Stimulated activated effector memory CD8-positive, alpha-beta T cell treated with anti-CD3 and anti-CD28 coated beads, Interleukin-12 subunit alpha, Interleukin-12 subunit beta, amount 100 ng/mL, for 72 hours (primary cell): ENCODE measurements at regions not wholly inside any gene's neighbourhood (a gene's known extent, or its start where the extent isn't known, plus 50 kb on each side); places are given as distances from the start of the nearest gene placed in this dataset.

Experiments used
- ATAC-seq: fragments of 150-1000 bp; cut with Tn5 transposase; 2 replicates; pipeline ENCODE4 v1.10.0; 2021
- DNase-seq, 2 donors: peaks; one replicate each; pipeline ENCODE4 v3.0.0; 2021 to 2022; ENCODE audit warnings: low spot score in 2 of 2
- H3K27ac Mint-ChIP-seq: one replicate; pipeline ENCODE4 v1.8.0; 2022; ENCODE audit warnings: mild to moderate bottlenecking, mixed read lengths
- H3K36me3 Mint-ChIP-seq: one replicate; pipeline ENCODE4 v1.8.0; 2022; ENCODE audit warnings: mild to moderate bottlenecking, mixed read lengths
- H3K4me1 Mint-ChIP-seq: one replicate; pipeline ENCODE4 v1.8.0; 2022; ENCODE audit warnings: mixed read lengths
- H3K4me3 Mint-ChIP-seq: one replicate; pipeline ENCODE4 v1.8.0; 2022; ENCODE audit warnings: mild to moderate bottlenecking, mixed read lengths
- H3K9me3 Mint-ChIP-seq: one replicate; pipeline ENCODE4 v1.8.0; 2022; ENCODE audit warnings: mixed read lengths

GRCh38 chr2:383178-383577 is 95.3 kb upstream of the ALKAL2 start:
- Mint-ChIP-seq H3K4me3 (no peak overlapping the region), H3K27ac (no peak overlapping the region), H3K9me3 (no peaks in the 10 kb centered on the region), H3K36me3 (no peaks in the 10 kb centered on the region), H3K4me1 (no peaks in the 10 kb centered on the region)
- DNase-seq = no peak
- no peak for ATAC-seq

- Mint-ChIP-seq H3K4me1 (no peaks in the 10 kb centered on the region), H3K27ac (no peak overlapping the region), H3K36me3 (no peaks in the 10 kb centered on the region), H3K4me3 (no peak overlapping the region), H3K9me3 (peaks cover 5% of the 10 kb centered on the region)
- no peak for ATAC-seq
- DNase-seq = no peak
These were observed 94.8 kb upstream of the ALKAL2 start for GRCh38 chr2:382728-383022.

DNA sequence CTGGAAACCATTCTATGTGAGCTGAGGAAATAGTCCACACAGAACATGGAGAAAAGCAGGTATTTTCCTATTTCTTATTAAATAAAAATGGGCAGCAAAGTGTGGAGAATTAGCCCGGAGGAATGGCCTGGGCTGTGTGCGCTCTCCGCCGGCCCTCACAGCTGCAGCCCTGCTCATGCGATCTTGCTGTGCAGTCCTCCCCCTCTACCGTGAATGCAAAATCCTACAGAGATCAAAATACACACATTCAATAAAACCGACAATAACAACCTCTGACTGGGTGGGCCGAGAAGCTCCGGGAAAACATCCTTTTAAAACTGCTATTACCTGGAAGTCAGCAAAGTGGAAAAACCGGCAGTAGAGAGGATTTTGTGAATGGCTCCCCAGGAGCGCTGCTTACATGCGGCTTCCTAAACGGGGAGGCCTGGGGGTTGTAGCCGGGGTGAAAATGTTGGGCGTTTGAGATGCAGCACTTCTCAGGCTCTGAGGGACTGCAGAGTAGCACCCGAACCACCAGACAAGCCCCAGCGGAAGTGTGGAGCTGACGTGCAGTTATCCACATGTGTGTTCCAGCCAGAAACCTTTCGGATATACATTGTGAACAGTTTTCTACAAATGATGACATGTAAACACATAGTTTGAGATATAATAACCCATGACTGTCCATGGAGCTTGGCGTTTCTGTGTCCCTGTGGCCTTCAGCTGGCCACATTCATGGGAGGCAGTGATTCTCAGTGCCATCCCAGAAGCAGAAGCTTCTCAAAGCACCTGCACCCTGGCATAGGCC is 94.2 kb upstream of the ALKAL2 start:
- ATAC-seq = no peak
- Mint-ChIP-seq H3K36me3 (no peaks in the 10 kb centered on the region), H3K4me3 (no peak overlapping the region), H3K4me1 (no peaks in the 10 kb centered on the region), H3K27ac (no peak overlapping the region), H3K9me3 (peaks cover 9% of the 10 kb centered on the region)
- no peak for DNase-seq

DNA sequence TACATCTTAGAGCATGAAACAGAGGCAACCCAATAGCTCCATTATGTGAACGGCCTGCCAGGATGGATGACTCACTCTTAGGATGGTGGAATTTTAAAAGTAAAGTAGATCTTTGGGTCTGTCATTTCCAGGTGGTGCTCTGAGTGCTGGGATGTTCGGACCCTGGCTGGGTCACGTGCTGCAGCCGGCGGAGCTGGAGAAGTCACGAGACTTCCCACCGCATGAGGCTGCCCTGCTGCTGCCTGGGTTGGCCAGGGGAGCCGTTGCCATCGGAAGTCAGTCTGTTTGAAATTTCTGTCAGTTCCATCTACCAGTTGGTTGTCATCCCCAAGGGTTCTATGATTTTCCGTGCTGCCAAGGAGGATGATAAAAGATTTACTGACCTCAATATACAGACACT is 93.3 kb upstream of the ALKAL2 start:
- DNase-seq (no peak), ATAC-seq (no peak)
- peaks cover 9% of the 10 kb centered on the region for H3K9me3 Mint-ChIP-seq
- no peak overlapping the region for H3K27ac Mint-ChIP-seq
- no peaks in the 10 kb centered on the region for H3K36me3 Mint-ChIP-seq
- no peak overlapping the region for H3K4me3 Mint-ChIP-seq
- no peaks in the 10 kb centered on the region for H3K4me1 Mint-ChIP-seq

- no peak overlapping the region for H3K4me3 Mint-ChIP-seq
- no peak overlapping the region for H3K27ac Mint-ChIP-seq
- no peak for ATAC-seq
- no peak for DNase-seq
- H3K36me3 Mint-ChIP-seq = no peaks in the 10 kb centered on the region
- H3K4me1 Mint-ChIP-seq = no peaks in the 10 kb centered on the region
- peaks cover 9% of the 10 kb centered on the region for H3K9me3 Mint-ChIP-seq
These were observed 92.9 kb upstream of the ALKAL2 start for GRCh38 chr2:380772-381171.

DNA sequence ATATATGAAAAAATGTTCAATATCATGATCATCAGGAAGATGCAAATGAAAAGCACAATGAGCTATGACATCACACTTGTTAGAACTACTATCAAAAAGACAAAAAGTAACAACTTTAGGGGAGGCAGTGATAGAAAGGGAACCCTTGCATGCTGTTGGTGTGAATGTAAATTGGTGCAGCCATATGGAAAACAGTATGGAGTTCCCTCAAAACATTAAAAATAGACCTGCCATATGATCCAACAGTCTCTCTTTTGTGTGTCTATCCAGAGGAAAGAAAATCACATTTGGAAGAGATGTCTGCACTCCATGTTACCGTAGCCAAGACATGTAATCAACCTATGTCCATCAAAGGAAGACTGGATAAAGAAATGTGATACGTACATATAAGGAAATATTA is 92.3 kb upstream of the ALKAL2 start:
- no peaks in the 10 kb centered on the region for H3K4me1 Mint-ChIP-seq
- ATAC-seq = no peak
- no peaks in the 10 kb centered on the region for H3K36me3 Mint-ChIP-seq
- DNase-seq = no peak
- peaks cover 9% of the 10 kb centered on the region for H3K9me3 Mint-ChIP-seq
- H3K4me3 Mint-ChIP-seq = no peak overlapping the region
- no peak overlapping the region for H3K27ac Mint-ChIP-seq

- Mint-ChIP-seq H3K4me1 (no peaks in the 10 kb centered on the region), H3K27ac (no peak overlapping the region), H3K36me3 (no peaks in the 10 kb centered on the region), H3K4me3 (no peak overlapping the region), H3K9me3 (peaks cover 9% of the 10 kb centered on the region)
- DNase-seq (no peak), ATAC-seq (no peak)
These were observed 91.9 kb upstream of the ALKAL2 start for GRCh38 chr2:379778-380177.

- Mint-ChIP-seq H3K9me3 (peaks cover 9% of the 10 kb centered on the region), H3K4me3 (no peak overlapping the region), H3K4me1 (no peaks in the 10 kb centered on the region), H3K36me3 (no peaks in the 10 kb centered on the region), H3K27ac (no peak overlapping the region)
- DNase-seq = no peak
- no peak for ATAC-seq
These were observed 90.5 kb upstream of the ALKAL2 start for GRCh38 chr2:378364-378763.

DNA sequence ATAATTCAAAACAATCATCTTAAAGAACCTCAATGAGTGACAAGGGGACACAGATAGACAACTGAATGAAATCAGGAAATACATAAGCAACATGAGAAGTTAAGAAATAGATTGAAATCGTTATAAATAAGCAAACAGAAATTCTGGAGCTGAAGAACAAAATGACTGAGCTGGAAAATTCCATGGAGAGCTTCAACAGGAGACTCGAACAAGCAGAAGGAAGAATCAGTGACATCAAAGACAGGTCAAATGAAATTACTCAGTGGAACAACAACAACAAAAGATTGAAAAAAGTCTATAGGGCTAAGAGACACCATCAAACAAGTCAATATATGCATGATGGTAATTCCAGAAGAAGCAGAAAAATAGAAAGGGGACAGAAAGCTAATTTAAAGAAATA is 89.5 kb upstream of the ALKAL2 start:
- H3K27ac Mint-ChIP-seq = no peak overlapping the region
- ATAC-seq (no peak), DNase-seq (no peak)
- no peak overlapping the region for H3K4me3 Mint-ChIP-seq
- H3K36me3 Mint-ChIP-seq = no peaks in the 10 kb centered on the region
- H3K4me1 Mint-ChIP-seq = no peaks in the 10 kb centered on the region
- peaks cover 9% of the 10 kb centered on the region for H3K9me3 Mint-ChIP-seq

DNA sequence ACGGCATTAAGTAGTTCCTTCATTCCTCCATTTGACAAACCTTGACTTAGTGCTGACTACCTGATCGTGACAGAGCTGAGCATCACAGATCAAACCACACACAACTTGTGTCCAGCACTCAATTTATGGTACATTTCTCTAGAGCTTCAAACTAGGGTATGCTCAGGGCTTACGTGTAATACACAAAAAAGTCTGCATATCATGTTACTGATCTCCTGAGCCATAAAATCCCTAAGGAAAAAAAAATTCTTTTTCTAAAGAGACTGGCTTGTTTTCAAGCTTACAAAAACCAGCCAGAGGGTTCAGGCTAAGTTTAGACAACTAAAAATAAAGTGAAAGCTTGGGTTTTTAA is 88.0 kb upstream of the ALKAL2 start:
- ATAC-seq (no peak), DNase-seq (no peak)
- Mint-ChIP-seq H3K36me3 (no peaks in the 10 kb centered on the region), H3K4me1 (no peaks in the 10 kb centered on the region), H3K27ac (no peak overlapping the region), H3K9me3 (peaks cover 9% of the 10 kb centered on the region), H3K4me3 (no peak overlapping the region)

DNA sequence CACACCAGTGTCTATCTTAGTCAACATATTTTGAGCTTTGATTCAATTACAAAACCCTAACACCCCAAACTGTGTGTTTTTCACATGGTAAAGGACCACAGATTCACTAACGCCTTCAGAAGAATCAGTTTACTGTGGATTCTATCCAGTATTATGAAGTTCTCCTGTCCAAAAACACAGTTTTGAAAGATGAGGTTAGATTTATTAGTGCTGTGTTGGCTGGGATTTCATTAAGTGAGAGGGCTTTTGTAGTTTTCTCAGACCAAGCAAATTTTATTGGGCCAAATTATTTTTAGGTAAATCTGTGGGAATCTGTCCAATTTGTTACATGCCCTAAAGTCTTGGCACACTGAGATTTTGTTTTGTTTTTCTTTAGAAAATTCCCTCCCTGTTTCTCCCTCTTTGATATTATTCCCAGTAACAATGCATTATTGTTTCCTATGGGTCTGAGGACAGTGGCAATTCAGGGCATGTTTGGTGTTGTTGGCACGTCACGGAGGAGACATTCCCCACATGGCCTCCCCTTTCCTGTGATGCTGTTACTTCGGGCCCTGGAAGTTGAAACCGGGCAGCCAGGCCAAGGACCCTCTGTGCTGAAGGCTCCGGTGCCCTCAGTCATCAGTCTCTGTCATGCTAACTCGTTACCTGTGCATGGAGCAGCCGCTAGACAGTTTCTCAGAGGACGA is 87.5 kb upstream of the ALKAL2 start:
- Mint-ChIP-seq H3K27ac (no peak overlapping the region), H3K4me3 (no peak overlapping the region), H3K36me3 (no peaks in the 10 kb centered on the region), H3K4me1 (no peaks in the 10 kb centered on the region), H3K9me3 (peaks cover 9% of the 10 kb centered on the region)
- ATAC-seq (no peak), DNase-seq (no peak)

GRCh38 chr2:368386-368785 is 80.5 kb upstream of the ALKAL2 start:
- no peak overlapping the region for H3K4me3 Mint-ChIP-seq
- no peak for DNase-seq
- ATAC-seq = no peak
- H3K36me3 Mint-ChIP-seq = no peaks in the 10 kb centered on the region
- H3K9me3 Mint-ChIP-seq = peaks cover 3% of the 10 kb centered on the region
- peaks cover 6% of the 10 kb centered on the region for H3K4me1 Mint-ChIP-seq
- H3K27ac Mint-ChIP-seq = no peak overlapping the region

DNA sequence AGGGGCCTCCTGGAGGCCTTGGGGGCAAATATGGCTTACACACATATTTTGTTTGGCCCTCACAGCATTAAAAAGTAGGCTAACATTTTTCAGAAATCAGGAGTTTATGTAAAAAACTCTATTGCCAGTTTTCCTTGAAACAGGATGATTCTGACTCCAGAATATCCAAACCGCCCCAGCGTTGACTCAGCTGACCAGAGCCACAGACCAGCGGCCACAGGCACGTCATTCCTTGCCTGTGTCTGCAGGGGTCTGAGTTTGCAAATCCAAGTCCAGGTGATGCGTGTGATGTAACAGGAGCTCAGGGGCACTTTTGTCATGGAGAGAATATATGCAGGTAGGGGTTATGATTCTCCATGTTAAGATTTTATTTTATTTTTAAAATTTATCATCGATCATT is 79.4 kb upstream of the ALKAL2 start:
- Mint-ChIP-seq H3K4me1 (peaks cover 6% of the 10 kb centered on the region), H3K9me3 (peaks cover 3% of the 10 kb centered on the region), H3K27ac (no peak overlapping the region), H3K4me3 (no peak overlapping the region), H3K36me3 (no peaks in the 10 kb centered on the region)
- DNase-seq = no peak
- ATAC-seq = no peak

GRCh38 chr2:366706-367105 is 78.8 kb upstream of the ALKAL2 start:
- no peak for DNase-seq
- no peaks in the 10 kb centered on the region for H3K36me3 Mint-ChIP-seq
- ATAC-seq = no peak
- peaks cover 6% of the 10 kb centered on the region for H3K4me1 Mint-ChIP-seq
- no peak overlapping the region for H3K27ac Mint-ChIP-seq
- H3K4me3 Mint-ChIP-seq = no peak overlapping the region
- peaks cover 3% of the 10 kb centered on the region for H3K9me3 Mint-ChIP-seq

GRCh38 chr2:365367-366275 is 77.7 kb upstream of the ALKAL2 start:
- ATAC-seq = no peak
- Mint-ChIP-seq H3K9me3 (peaks cover 3% of the 10 kb centered on the region), H3K4me3 (no peak overlapping the region), H3K4me1 (peaks cover 6% of the 10 kb centered on the region), H3K36me3 (no peaks in the 10 kb centered on the region), H3K27ac (no peak overlapping the region)
- no peak for DNase-seq
